ENCODE measurements at regions not wholly inside any gene's neighbourhood (a gene's known extent, or its start where the extent isn't known, plus 50 kb on each side); places are given as distances from the start of the nearest gene placed in this dataset.
"Not testable (repeated sequence)": the region's sequence is repeated elsewhere in the genome, so short reads cannot be mapped to it uniquely, and the experiment has no call there.

GRCh38 chr14:56059054-56059453 is 59.2 kb upstream of the PELI2 start:
- DNase-seq, result no peak

- DNase-seq, result no peak
These were observed 57.2 kb upstream of the PELI2 start for GRCh38 chr14:56061051-56061450.

- DNase-seq, result no peak
These were observed 55.1 kb upstream of the PELI2 start for GRCh38 chr14:56063131-56063530.

GRCh38 chr14:56064513-56064912 is 53.7 kb upstream of the PELI2 start:
- DNase-seq, result no peak

GRCh38 chr14:56065199-56065598 is 53.0 kb upstream of the PELI2 start:
- DNase-seq, result not testable (repeated sequence)

- no peak for DNase-seq
These were observed 52.5 kb upstream of the PELI2 start for GRCh38 chr14:56065621-56066290.
